SK-N-SH (cell line): ENCODE measurements at regions not wholly inside any gene's neighbourhood (a gene's known extent, or its start where the extent isn't known, plus 50 kb on each side); places are given as distances from the start of the nearest gene placed in this dataset.

Experiments
- CTCF ChIA-PET: fragments of 300-600, 350-600 bp; formaldehyde crosslinking; extraction: SDS; loops from one replicate; lab custom pipeline; 2021; lab: Yijun Ruan, JAX
- POLR2A ChIA-PET: fragments of 350-600 bp; sonication (Branson Sonifier 250); formaldehyde crosslinking; extraction: SDS; loops from one replicate; lab custom pipeline; 2020; ENCODE audit warnings: antibody characterized with exemption, inconsistent platforms; lab: Yijun Ruan, JAX
- DNase-seq: peaks from one replicate; pipeline ENCODE4 v3.0.0; 2012
- H2AFZ ChIP-seq: fragments of 200-600 bp; sonication (generic); 2 replicates; pipeline ENCODE4 v1.8.1; 2016; ENCODE audit warnings: antibody characterized with exemption, mild to moderate bottlenecking, low read depth
- H3F3A ChIP-seq: fragments of 200-600 bp; sonication (generic); replicated peaks from 2 replicates; pipeline ENCODE3; 2016; ENCODE audit warnings: antibody characterized with exemption, mild to moderate bottlenecking; ENCODE audit not compliant: insufficient read depth
- H3K27ac ChIP-seq, 2 experiments: fragments of 200-500 bp in 1 of 2; fragments of 200-600 bp in 1 of 2; sonication (Bioruptor generic) in 1 of 2; sonication (generic), shearing (Covaris generic) in 1 of 2; 2 replicates each; pipeline versions ENCODE4 v1.5.1 to v1.6.1; 2014 to 2016; ENCODE audit warnings: low read depth in 2 of 2, inconsistent platforms in 1 of 2, low read length in 1 of 2, mild to moderate bottlenecking in 1 of 2, mixed read lengths in 1 of 2
- H3K27me3 ChIP-seq: fragments of 200-600 bp; sonication (generic), shearing (Covaris generic); 2 replicates; pipeline ENCODE4 v1.6.1; 2016; ENCODE audit warnings: mixed run types; ENCODE audit not compliant: insufficient read depth
- H3K36me3 ChIP-seq, 2 experiments: fragments of 200-500 bp in 1 of 2; fragments of 200-600 bp in 1 of 2; sonication (Bioruptor generic) in 1 of 2; sonication (generic) in 1 of 2; replicated peaks in 1 of 2; 2 replicates each; pipeline versions ENCODE3 to v1.5.1; 2014 to 2016; ENCODE audit warnings: low read length in 1 of 2, mild to moderate bottlenecking in 1 of 2; ENCODE audit not compliant: insufficient read depth in 2 of 2, control insufficient read depth in 1 of 2
- H3K4me1 ChIP-seq, 2 experiments: fragments of 200-500 bp in 1 of 2; fragments of 200-600 bp in 1 of 2; sonication (Bioruptor generic) in 1 of 2; sonication (generic), shearing (Covaris generic) in 1 of 2; 2 replicates each; pipeline versions ENCODE4 v1.5.1 to v1.6.1; 2014 to 2016; ENCODE audit warnings: low read depth in 1 of 2, low read length in 1 of 2, mixed run types in 1 of 2; ENCODE audit not compliant: insufficient read depth in 2 of 2, control insufficient read depth in 1 of 2
- H3K4me2 ChIP-seq: fragments of 200-600 bp; sonication (generic), shearing (Covaris generic); 2 replicates; pipeline ENCODE4 v1.6.1; 2017; ENCODE audit warnings: mixed run types
- H3K4me3 ChIP-seq, 2 experiments: fragments of 200-500 bp in 1 of 2; fragments of 200-600 bp in 1 of 2; sonication (Bioruptor generic) in 1 of 2; sonication (generic), shearing (Covaris generic) in 1 of 2; 2 replicates each; pipeline versions ENCODE4 v1.5.1 to v1.8.1; 2014 to 2016; ENCODE audit warnings: low read depth in 2 of 2, inconsistent platforms in 1 of 2, low read length in 1 of 2, mild to moderate bottlenecking in 1 of 2, mixed read lengths in 1 of 2, moderate library complexity in 1 of 2
- H3K79me2 ChIP-seq: fragments of 200-600 bp; sonication (generic); 2 replicates; pipeline ENCODE4 v1.8.1; 2017; ENCODE audit warnings: mild to moderate bottlenecking; ENCODE audit not compliant: insufficient read depth
- H3K9ac ChIP-seq: fragments of 200-600 bp; sonication (generic); 2 replicates; pipeline ENCODE4 v1.6.1; 2017; ENCODE audit warnings: mixed run types
- H3K9me2 ChIP-seq: fragments of 200-600 bp; sonication (generic); 2 replicates; pipeline ENCODE4 v1.6.1; 2017; ENCODE audit warnings: mixed run types
- H3K9me3 ChIP-seq: fragments of 200-600 bp; sonication (generic); 2 replicates; pipeline ENCODE4 v1.6.1; 2017; ENCODE audit warnings: mixed run types, mild to moderate bottlenecking, moderate library complexity
- H4K20me1 ChIP-seq: fragments of 200-600 bp; sonication (generic); 2 replicates; pipeline ENCODE4 v1.6.1; 2017; ENCODE audit warnings: mild to moderate bottlenecking, mixed run types; ENCODE audit not compliant: insufficient read depth
- CHD2 ChIP-seq: fragments of 150-350 bp; IDR thresholded peaks from 2 replicates; pipeline ENCODE4 v1.6.1; 2018; ENCODE audit warnings: low read length; ENCODE audit not compliant: partially characterized antibody
- CTCF ChIP-seq: fragments of 200-600 bp; sonication (generic); IDR thresholded peaks from 2 replicates; pipeline ENCODE4 v1.6.1; 2017; ENCODE audit warnings: antibody characterized with exemption, mild to moderate bottlenecking, moderate library complexity
- ELF1 ChIP-seq: IDR thresholded peaks from 2 replicates; pipeline ENCODE4 v1.4.0; 2012
- EZH2phosphoT487 ChIP-seq: fragments of 200-600 bp; sonication (generic); IDR thresholded peaks from 2 replicates; pipeline ENCODE4 v1.6.1; 2017; ENCODE audit warnings: low read depth, mixed run types, mild to moderate bottlenecking, antibody characterized with exemption, moderate library complexity, borderline replicate concordance
- FOSL2 ChIP-seq: IDR thresholded peaks from 2 replicates; pipeline ENCODE4 v1.4.0; 2012; ENCODE audit warnings: low read depth, mild to moderate bottlenecking, moderate library complexity, borderline replicate concordance
- GATA2 ChIP-seq: sonication (generic); formaldehyde crosslinking; IDR thresholded peaks from 2 replicates; pipeline ENCODE4 v1.5.0; 2020; ENCODE audit warnings: mild to moderate bottlenecking, missing genetic modification reagents
- NFIC ChIP-seq: IDR thresholded peaks from 2 replicates; pipeline ENCODE4 v1.4.0; 2012; ENCODE audit warnings: borderline replicate concordance
- NRF1 ChIP-seq: IDR thresholded peaks from 2 replicates; pipeline ENCODE4 v1.6.1; 2012; ENCODE audit warnings: low read depth, mild to moderate bottlenecking, low read length
- POLR2AphosphoS5 ChIP-seq: IDR thresholded peaks from 2 replicates; pipeline ENCODE4 v1.6.1; 2012; ENCODE audit warnings: low read depth, low read length
- RFX5 ChIP-seq: IDR thresholded peaks from 2 replicates; pipeline ENCODE4 v1.6.1; 2012; ENCODE audit warnings: mild to moderate bottlenecking, improper control_type of control experiment, low read length
- RXRA ChIP-seq: IDR thresholded peaks from 2 replicates; pipeline ENCODE4 v1.4.0; 2012; ENCODE audit warnings: low read depth, mild to moderate bottlenecking, borderline replicate concordance
- SIN3A ChIP-seq: IDR thresholded peaks from 2 replicates; pipeline ENCODE4 v1.6.1; 2012; ENCODE audit warnings: low read depth, mild to moderate bottlenecking, low read length, moderate library complexity, borderline replicate concordance
- TCF12 ChIP-seq: IDR thresholded peaks from 2 replicates; pipeline ENCODE4 v1.4.0; 2012
- TEAD4 ChIP-seq: IDR thresholded peaks from 2 replicates; pipeline ENCODE4 v1.4.0; 2012; ENCODE audit warnings: mild to moderate bottlenecking, borderline replicate concordance; ENCODE audit not compliant: insufficient read depth
- USF1 ChIP-seq: IDR thresholded peaks from 2 replicates; pipeline ENCODE4 v1.4.0; 2012; ENCODE audit warnings: low read depth, borderline replicate concordance
- YY1 ChIP-seq: IDR thresholded peaks from 2 replicates; pipeline ENCODE4 v1.4.0; 2012; ENCODE audit warnings: low read depth, mild to moderate bottlenecking
- WGBS: methylation state at CpG from one replicate; pipeline ENCODE4 v1.1.6; 2017; ENCODE audit warnings: low lambda C conversion rate; 5-methylcytosine and 5-hydroxymethylcytosine counted together
- TF ChIP-seq, protein P1 (sequence below): IDR thresholded peaks from 2 replicates; pipeline ENCODE4 v1.6.1; 2012; ENCODE audit warnings: mild to moderate bottlenecking, low read depth, low read length, moderate library complexity
- TF ChIP-seq, protein P2 (sequence below): fragments of 150-350 bp; IDR thresholded peaks from 2 replicates; pipeline ENCODE4 v1.6.1; 2017; ENCODE audit warnings: antibody characterized with exemption, low read length, low read depth, borderline replicate concordance
- TF ChIP-seq, protein P3 (sequence below): IDR thresholded peaks from 2 replicates; pipeline ENCODE4; 2012

- no peak for DNase-seq
- WGBS: 53% methylated on average over 6 of the region's 6 CpGs
- H4K20me1 ChIP-seq: no peaks in the 10 kb centered on the region
- ChIA-PET POLR2A (no interaction called here), CTCF (no interaction called here)
- H3K9me2 ChIP-seq: no peaks in the 10 kb centered on the region
- H3K4me1 ChIP-seq: peaks cover 0 to 22% of the 10 kb centered on the region in 2 experiments; a peak in 2 of 4 replicates
- H3F3A ChIP-seq: no peaks in the 10 kb centered on the region
- TF ChIP-seq USF1 (no peak), ELF1 (no peak), GATA2 (CRISPR knock-in tag) (no peak), RXRA (no peak), SIN3A (no peak), NRF1 (no peak), TEAD4 (no peak), CTCF (no peak), POLR2AphosphoS5 (no peak), NFIC (no peak), EZH2phosphoT487 (no peak), YY1 (no peak), TCF12 (no peak), RFX5 (no peak), FOSL2 (no peak), CHD2 (no peak)
- TF ChIP-seq, protein P1, sequence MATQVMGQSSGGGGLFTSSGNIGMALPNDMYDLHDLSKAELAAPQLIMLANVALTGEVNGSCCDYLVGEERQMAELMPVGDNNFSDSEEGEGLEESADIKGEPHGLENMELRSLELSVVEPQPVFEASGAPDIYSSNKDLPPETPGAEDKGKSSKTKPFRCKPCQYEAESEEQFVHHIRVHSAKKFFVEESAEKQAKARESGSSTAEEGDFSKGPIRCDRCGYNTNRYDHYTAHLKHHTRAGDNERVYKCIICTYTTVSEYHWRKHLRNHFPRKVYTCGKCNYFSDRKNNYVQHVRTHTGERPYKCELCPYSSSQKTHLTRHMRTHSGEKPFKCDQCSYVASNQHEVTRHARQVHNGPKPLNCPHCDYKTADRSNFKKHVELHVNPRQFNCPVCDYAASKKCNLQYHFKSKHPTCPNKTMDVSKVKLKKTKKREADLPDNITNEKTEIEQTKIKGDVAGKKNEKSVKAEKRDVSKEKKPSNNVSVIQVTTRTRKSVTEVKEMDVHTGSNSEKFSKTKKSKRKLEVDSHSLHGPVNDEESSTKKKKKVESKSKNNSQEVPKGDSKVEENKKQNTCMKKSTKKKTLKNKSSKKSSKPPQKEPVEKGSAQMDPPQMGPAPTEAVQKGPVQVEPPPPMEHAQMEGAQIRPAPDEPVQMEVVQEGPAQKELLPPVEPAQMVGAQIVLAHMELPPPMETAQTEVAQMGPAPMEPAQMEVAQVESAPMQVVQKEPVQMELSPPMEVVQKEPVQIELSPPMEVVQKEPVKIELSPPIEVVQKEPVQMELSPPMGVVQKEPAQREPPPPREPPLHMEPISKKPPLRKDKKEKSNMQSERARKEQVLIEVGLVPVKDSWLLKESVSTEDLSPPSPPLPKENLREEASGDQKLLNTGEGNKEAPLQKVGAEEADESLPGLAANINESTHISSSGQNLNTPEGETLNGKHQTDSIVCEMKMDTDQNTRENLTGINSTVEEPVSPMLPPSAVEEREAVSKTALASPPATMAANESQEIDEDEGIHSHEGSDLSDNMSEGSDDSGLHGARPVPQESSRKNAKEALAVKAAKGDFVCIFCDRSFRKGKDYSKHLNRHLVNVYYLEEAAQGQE: no peak
- TF ChIP-seq, protein P2, sequence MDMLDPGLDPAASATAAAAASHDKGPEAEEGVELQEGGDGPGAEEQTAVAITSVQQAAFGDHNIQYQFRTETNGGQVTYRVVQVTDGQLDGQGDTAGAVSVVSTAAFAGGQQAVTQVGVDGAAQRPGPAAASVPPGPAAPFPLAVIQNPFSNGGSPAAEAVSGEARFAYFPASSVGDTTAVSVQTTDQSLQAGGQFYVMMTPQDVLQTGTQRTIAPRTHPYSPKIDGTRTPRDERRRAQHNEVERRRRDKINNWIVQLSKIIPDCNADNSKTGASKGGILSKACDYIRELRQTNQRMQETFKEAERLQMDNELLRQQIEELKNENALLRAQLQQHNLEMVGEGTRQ: no peak
- TF ChIP-seq, protein P3, sequence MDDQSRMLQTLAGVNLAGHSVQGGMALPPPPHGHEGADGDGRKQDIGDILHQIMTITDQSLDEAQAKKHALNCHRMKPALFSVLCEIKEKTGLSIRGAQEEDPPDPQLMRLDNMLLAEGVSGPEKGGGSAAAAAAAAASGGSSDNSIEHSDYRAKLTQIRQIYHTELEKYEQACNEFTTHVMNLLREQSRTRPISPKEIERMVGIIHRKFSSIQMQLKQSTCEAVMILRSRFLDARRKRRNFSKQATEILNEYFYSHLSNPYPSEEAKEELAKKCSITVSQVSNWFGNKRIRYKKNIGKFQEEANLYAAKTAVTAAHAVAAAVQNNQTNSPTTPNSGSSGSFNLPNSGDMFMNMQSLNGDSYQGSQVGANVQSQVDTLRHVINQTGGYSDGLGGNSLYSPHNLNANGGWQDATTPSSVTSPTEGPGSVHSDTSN: no peak
- no peaks in the 10 kb centered on the region for H3K36me3 ChIP-seq
- H3K4me3 ChIP-seq: no peak overlapping the region
- no peak overlapping the region for H2AFZ ChIP-seq
- H3K27ac ChIP-seq: no peak overlapping the region
- H3K9ac ChIP-seq: no peak overlapping the region
- no peaks in the 10 kb centered on the region for H3K79me2 ChIP-seq
- no peaks in the 10 kb centered on the region for H3K27me3 ChIP-seq
- H3K4me2 ChIP-seq: no peak overlapping the region
- no peaks in the 10 kb centered on the region for H3K9me3 ChIP-seq
These were observed 537.4 kb downstream of the MN1 start for GRCh38 chr22:27264184-27264583.
